D341Med (cell line): ENCODE measurements at regions not wholly inside any gene's neighbourhood (a gene's known extent, or its start where the extent isn't known, plus 50 kb on each side); places are given as distances from the start of the nearest gene placed in this dataset.
"Not testable (repeated sequence)": the region's sequence is repeated elsewhere in the genome, so short reads cannot be mapped to it uniquely, and the experiment has no call there.

Experiments used
- DNase-seq: peaks from one replicate; pipeline ENCODE4 v3.0.0; 2012; ENCODE audit warnings: low spot score

DNA sequence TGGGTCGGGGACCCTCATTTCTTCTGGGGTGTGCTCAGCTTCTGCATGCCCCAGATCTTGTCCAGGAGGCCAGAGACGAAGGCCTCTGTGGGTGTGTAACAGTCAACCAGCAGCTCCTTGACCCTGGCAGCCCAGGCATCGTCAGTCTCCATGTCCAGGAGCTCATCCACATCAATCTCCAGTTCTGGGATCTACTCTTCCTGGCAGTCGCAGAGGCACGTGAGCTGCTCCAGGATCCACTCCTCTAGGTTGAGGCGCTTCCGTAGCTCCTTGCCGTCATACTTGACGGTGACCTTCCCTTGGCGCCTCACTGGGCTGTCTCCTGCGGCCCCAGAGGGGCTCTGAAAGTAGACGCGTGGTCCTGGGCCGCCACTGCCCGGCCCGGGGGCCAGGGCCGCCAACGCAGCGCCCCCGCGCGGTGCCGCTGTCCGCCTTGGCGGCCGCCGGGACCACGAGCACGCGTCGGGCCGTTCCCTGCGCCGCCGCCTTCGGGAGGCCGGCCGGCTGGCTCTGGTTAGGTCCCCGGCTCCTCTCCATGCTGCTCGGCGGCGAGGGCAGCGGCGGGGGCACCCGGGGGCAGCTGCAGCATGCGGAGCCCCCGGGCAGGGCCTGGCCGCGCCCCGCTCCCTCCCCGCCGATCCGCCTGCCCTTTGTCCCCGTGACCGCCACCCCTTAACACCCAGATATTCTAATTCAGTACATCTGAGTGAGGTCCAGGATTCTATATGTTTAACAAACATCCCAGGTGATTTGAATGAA is 170.5 kb downstream of the SEPTIN7 start:
- DNase-seq: no peak

GRCh38 chr7:35975851-35976454 is 175.1 kb downstream of the SEPTIN7 start:
- DNase-seq: no peak

DNA sequence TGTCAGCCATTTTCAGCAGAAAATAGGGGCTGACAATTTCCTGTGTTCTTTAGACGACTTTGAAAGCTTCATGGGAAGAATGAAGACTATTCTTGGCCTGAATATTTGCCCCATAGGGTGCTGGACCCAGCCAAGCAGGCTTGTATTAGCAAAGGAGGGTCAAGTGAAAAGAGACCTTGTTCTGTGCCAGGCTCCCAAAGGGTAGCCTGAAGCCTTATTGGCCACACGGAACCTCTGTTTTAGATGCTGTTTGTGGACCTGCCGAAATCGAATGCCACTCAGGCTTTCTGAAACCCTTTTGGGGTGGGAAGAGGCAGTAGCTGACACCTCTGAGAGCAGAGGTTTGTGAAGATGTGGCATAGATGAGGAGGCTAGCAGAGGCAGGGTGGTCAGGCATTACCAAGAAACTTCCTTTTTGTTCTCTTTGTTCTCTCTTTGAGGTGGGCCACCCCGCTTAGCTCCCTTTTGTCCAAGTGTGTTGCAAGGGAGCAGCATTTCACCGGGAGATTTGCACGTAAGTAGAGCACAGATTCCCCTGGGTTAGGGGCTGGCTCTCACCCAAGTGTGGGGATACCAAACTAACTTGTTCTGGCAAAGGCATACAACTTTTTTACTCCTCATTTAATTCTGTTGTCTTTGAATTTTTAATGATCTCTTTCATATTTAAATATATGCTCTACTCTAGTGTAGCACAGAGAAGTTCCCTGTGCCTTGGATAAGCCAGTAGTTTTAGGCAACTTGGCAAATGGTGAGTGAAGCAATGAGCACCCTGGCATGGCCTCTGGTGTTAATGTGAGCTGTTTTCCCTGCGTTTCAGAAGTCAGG is 174.0 kb upstream of the EEPD1 start:
- DNase-seq: not testable (repeated sequence)

DNA sequence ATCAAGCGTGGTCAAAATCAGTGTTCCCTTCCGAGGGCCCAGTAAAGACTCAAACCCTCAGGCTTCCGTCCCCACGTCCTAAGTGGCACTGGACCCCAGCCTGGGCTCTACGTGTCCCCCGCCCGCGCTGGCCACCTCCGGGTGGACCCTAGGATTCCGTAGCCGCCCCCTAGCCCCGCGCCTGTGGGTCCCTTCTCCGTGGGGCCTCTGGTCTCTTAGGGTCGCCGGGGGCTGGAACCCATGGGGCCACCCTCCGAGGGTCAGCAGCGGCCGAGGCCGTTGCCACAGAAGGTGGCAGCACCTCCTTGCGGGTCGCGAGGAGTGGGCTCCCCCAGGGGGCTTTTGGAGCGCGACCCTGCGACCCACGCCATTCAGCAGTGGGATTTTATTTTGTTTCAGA is 170.5 kb upstream of the EEPD1 start:
- no peak for DNase-seq

- DNase-seq: no peak
Measured at GRCh38 chr7:35983626-35984025, 169.4 kb upstream of the EEPD1 start.

GRCh38 chr7:35985126-35985754 is 167.8 kb upstream of the EEPD1 start:
- DNase-seq: peak; percentile 89

- DNase-seq: no peak
Measured at GRCh38 chr7:35987016-35987415, 166.0 kb upstream of the EEPD1 start.

DNA sequence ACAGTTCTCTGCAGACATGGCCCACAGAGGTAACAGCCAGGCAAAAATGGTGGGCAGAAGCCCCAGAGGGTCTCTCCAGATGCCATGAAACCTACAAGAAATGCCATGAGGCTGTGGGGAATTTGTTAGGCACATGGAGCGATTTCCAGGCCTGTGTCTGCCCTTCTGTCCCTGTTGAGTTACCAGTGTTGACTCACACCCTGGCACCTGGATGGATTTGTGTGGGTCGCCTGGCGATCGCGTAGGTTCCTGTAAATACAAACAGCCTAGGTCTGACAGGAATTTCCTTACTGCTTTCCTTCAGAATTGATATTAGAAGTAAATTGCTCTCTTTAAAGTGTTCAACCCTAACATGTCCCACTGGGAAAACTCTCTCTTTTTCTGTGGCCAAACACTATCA is 164.9 kb upstream of the EEPD1 start:
- DNase-seq: no peak

GRCh38 chr7:35988818-35989217 is 164.2 kb upstream of the EEPD1 start:
- no peak for DNase-seq

DNA sequence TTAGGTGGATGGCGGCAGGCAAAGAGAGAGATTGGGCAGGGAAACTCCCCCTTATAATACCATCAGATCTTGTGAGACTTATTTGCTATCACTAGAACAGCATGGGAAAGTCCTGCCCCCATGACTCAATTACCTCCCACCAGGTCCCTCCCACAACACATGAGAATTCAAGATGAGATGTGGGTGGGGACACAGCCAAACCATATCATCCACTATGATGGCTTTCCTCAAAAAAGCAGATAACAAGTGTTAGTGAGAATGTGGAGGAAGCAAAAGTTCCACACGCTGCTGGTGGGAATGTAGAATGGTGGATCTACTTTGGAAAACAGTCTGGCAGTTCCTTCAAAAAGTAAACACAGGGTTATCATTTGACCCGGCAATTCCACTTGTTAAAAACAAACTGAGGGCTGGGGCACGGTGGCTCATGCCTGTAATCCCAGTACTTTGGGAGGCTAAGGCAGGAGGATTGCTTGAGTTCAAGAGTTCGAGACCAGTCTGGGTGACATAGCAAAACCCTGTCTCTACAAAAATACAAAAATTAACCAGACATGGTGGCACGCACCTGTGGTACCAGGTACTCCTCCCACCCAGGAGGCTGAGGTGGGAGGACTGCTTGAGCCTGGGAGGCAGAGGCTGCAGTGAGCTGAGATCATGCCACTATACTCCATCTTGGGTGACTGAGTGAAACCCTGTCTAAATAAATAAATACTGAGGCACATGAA is 161.4 kb upstream of the EEPD1 start:
- DNase-seq: no peak

- DNase-seq: no peak
Measured at GRCh38 chr7:35992436-35992835, 160.6 kb upstream of the EEPD1 start.

DNA sequence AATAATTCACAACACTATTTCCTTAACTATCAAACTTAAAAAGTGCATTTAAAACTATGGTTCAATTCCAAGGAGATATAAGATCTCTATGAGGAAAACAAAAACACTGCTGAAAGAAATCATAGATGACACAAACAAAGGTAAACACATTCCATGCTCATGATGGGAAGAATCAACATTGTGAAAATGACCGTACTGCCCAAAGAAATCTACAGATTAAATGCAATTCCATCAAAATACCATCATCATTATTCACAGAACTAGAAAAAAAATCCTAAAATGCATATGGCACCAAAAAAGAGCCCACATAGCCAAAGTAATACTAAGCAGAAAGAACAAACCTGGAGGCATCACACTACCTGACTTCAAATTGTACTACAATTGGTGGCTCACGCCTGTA is 159.9 kb upstream of the EEPD1 start:
- no peak for DNase-seq

- DNase-seq: no peak
Measured at GRCh38 chr7:35993676-35994606, 159.1 kb upstream of the EEPD1 start.

- no peak for DNase-seq
Measured at GRCh38 chr7:35995334-35995733, 157.7 kb upstream of the EEPD1 start.

- DNase-seq: no peak
Measured at GRCh38 chr7:35998481-35998880, 154.6 kb upstream of the EEPD1 start.

- DNase-seq: no peak
Measured at GRCh38 chr7:36001546-36001945, 151.5 kb upstream of the EEPD1 start.

GRCh38 chr7:36002900-36003299 is 150.2 kb upstream of the EEPD1 start:
- DNase-seq: no peak

- no peak for DNase-seq
Measured at GRCh38 chr7:36003343-36003742, 149.7 kb upstream of the EEPD1 start.

- no peak for DNase-seq
Measured at GRCh38 chr7:36005293-36005692, 147.8 kb upstream of the EEPD1 start.

GRCh38 chr7:36005876-36006275 is 147.2 kb upstream of the EEPD1 start:
- no peak for DNase-seq
